GM18909 (cell line): ENCODE measurements at regions not wholly inside any gene's neighbourhood (a gene's known extent, or its start where the extent isn't known, plus 50 kb on each side); places are given as distances from the start of the nearest gene placed in this dataset.

Experiments used
- ATAC-seq: cut with Tn5 transposase; IDR thresholded peaks from one replicate; pipeline ENCODE4 v1.9.1; 2021; ENCODE audit warnings: mild to moderate bottlenecking; ENCODE audit not compliant: unreplicated experiment, poor library complexity

DNA sequence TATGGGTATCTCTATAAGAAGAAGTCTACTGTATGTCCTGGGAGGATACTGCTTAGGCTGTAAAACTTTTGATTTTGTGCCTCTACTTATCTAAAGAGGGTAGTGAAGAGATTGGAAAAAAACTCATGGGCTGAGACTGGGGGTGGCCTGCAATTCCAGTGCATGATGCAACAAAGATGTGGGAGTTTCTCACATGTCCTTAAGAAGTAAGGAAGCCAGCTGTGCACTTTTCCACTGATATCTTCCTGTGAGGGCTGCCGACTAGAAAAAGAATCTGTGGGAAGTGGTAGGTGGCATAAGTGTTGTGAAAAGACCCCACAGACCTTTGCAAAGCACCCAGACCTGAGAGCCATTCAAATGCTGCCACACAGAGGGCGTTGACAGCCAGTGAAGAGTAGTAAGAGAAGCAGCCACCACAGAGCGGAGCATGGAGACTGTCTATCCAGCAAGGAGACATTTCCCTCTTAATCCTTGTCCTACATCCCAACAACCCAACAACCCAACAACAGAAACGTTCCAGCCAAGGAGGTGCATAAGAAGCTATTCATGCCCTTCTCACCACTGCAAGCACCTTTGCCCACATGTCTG, 65.1 kb downstream of the PFDN4 start:
- no peak for ATAC-seq

DNA sequence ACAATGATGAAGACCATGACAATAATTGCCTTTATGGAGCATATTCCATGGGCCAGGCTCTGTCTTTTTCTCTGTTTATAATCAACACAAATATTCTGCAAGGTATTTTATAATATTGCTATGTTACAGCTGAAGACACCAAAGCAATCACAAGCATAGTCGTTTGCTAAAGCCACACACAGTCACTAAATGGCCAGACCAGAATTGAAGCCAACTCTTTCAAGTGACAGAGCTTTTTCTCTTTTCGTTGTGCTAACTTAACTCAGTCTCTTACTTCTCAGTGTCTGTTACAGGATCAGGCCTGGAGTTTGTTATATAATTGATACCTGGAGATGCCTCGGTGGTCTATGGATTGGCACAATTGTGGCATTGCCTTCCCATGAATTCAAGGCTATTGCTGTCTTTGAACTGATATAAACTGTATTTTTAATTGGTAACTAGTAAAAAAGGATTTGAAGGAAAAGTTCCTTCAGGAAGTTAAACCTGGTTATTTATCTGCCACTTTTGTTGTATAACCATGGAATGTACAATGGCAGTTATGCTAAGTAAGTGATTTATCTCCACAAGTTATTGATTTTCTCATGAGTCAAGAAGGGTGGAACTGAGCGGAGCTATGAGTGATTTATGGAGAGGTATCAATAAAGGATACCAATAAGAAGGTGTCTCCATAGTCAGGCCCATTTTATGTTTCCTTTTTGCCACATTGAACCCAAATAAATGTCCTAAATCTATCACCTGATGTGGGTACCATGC, 67.6 kb downstream of the PFDN4 start:
- ATAC-seq: no peak

- no peak for ATAC-seq
These were observed 68.8 kb downstream of the PFDN4 start for GRCh38 chr20:54276577-54277169.

DNA sequence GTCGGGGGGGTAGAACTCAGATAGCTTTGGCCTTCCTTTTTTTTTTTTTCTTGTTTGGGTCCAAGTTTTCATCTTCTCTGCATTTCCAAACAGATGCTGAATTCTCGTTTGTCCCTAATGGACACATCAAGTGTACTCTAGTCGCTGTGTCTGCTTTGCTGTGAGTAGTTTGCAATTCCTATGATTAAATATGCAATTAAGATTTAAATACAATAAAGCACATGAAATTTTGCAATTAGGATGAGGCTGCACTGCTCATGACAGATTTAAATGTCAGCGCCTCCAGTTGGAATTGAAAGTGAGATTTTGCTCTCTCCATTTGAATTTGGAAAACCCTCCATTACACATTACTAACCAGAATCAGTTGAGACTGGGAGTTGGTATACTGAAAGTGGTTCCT, 70.4 kb downstream of the PFDN4 start:
- ATAC-seq: no peak

DNA sequence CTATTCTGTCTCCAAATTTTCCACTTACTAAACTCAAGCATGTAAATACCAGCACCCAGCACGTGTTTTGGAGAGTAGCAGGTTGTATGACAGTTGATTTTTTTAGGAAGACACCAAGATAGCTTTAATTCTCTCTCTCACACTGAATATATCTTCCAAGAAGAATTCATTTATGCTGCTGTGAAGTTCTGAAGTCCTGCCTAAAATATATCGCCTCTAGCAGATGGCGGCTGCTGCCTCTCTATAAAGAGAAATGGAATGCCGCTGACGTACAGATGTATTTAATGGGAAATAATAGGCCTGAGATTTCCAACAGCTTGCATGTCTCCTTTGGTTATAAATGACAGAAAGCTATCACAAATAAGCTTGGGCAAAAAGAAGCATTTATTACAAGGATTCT, 74.7 kb downstream of the PFDN4 start:
- no peak for ATAC-seq

DNA sequence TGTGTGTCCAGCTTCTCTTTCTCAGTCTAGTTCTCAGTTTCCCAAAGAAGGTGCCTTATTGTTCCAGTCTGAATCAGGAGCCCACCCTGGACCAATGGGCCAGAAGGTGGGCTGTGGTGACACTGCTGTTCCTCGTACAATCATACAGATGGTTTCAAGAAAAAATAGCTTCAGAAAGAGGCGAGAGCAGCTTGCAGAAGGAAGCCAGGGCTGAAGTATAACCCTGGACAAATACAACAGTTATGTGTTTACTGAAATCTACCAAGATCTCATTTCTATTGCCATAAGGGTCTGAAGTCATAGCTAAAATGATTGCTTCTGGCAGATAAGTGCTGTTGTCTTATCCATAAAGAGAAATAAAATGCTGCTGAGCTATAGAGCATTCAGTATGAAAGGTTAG, 75.4 kb downstream of the PFDN4 start:
- ATAC-seq: no peak

- no peak for ATAC-seq
These were observed 77.2 kb downstream of the PFDN4 start for GRCh38 chr20:54284928-54285704.

DNA sequence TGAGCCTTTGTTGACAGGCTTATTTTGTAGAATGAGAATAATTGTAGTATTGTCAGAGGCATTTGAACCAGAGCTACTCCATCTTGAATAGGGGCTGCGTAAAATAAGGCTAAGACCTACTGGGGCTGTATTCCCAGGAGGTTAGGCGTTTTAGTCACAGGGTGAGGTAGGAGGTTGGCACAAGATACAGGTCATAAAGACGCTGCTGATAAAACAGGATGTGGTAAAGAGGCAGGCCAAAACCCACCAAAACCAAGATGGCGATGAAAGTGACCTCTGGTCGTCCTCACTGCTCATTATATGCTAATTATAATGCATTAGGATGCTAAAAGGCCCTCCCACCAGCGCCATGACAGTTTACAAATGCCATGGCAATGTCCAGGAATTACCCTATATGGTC, 82.7 kb downstream of the PFDN4 start:
- ATAC-seq: no peak

DNA sequence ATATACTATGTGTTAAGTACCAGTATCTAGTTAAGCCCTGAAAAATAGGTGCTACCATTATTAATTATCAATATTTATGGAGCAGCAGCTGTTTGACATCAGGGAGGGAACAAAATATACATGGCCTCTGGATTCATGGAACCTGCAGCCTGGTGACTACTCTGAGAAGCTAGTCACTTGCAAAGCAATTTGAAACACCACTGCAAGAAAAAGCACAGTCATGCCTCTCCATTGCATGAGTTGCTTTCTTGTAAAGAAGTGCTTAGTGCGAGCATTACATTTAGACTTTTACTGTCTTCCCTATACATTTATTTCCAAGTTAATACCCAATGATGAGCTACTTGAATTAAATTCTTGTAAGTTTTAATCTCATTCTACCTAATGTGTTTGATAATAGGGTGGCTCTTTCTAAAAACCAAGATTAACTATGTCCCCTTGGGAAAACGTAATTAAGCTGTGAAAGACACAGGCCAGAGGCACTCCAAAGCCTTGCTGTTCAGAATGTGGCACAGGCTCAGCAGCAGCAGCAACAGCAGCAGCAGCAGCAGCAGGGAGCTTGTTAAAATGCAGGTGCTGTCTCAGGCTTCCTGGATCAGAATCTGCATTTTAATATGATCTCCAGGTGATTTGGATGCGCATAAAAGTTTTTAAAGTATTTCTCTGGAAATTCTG, 83.6 kb downstream of the PFDN4 start:
- no peak for ATAC-seq

DNA sequence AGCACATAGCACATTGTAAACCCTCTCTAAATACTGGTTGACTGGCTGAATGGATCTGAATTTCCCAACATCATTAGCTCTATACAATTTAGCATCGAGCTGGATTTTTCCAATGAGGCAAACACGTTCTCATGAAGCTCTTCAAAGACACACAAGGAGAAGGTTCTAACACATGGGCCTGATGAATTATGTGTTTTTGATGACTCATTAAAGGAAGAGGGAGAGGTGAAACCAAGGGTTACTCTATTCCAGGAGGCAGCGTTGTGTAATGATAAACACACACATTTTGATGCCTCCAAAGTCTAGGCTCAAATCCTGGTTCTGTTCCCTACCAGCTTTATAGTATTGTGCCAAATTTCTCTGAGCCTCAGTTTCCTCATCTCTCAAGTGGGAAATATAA, 84.3 kb downstream of the PFDN4 start:
- no peak for ATAC-seq

GRCh38 chr20:54293526-54293925, 85.6 kb downstream of the PFDN4 start:
- ATAC-seq: no peak

- ATAC-seq: no peak
These were observed 86.2 kb downstream of the PFDN4 start for GRCh38 chr20:54294094-54294493.

- no peak for ATAC-seq
These were observed 87.8 kb downstream of the PFDN4 start for GRCh38 chr20:54295686-54296085.

- no peak for ATAC-seq
These were observed 97.5 kb downstream of the PFDN4 start for GRCh38 chr20:54305421-54305820.

DNA sequence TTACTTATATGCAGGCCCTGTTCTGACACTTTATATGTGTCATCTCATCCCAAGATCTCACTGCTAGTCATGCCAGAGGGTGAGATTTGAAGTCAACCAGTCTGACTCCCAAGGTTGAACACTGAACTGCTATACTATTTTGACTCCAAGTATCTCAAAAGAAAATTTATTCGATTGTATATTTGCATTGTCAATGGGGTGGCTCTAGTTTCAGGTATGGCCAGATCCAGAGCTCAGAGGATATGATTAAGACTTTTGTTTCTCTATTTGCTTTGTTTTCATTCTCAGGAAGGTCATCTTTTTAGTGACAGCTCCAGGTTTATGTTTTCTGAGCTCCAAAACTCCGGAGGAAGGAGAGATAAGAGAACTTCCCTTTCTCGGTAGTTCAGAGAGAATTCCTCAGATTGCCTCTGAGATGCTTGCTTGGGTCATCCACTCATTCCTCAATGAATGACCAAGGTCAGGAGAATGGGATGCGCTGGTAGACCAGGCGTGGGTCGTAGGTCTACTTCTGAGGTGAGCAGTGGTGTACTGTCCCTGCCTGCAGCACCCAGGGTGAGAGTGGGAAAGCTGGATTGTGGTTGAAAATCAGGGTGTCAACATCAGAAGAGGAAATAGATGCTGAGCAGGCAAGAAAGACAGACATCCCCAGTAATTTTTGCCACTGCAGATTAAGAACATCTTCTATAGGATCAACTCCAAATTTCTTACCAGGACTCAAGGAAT, 99.3 kb downstream of the PFDN4 start:
- no peak for ATAC-seq

DNA sequence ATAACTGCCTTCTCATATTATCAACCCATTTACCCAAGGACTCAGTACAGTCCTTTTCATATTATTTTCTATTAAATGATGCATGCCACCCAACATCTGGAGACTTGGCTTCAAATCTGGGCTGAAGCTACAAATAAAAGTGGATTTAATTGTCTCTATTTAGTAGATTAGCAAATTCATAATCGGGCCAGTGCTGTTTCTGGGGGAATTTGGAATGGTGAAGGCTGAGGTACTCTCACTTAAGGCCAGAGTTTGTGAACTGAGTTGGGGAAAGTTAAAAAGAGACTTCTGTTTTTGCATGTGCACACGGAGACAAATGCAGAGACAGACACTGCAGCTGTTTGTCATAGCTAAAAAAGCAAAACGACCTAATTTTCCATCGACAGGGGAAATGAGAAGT, 100.9 kb downstream of the PFDN4 start:
- no peak for ATAC-seq

DNA sequence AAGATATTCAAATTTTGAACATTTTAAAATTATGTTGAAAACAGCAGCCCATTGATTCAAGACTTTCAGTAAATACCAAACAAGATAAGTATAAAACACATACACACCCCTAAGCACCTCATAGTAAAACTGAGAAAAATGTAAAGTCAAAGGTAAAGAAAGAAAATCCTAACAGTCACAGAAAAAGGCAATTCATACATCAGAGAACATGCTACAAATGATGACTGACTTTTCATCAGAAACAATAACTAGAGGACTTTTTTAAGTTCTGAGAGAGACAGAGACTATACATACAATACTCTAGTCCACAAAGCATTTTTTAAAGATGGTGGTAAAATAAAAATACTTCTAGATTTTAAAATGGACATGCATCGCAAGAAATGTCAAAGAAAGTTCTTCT, 111.0 kb downstream of the PFDN4 start:
- no peak for ATAC-seq

GRCh38 chr20:54320148-54320607, 112.3 kb downstream of the PFDN4 start:
- ATAC-seq: no peak

- ATAC-seq: no peak
These were observed 113.6 kb downstream of the PFDN4 start for GRCh38 chr20:54321352-54322087.
